ENCODE measurements at regions not wholly inside any gene's neighbourhood (a gene's known extent, or its start where the extent isn't known, plus 50 kb on each side); places are given as distances from the start of the nearest gene placed in this dataset.
"Not testable (repeated sequence)": the region's sequence is repeated elsewhere in the genome, so short reads cannot be mapped to it uniquely, and the experiment has no call there.

DNA sequence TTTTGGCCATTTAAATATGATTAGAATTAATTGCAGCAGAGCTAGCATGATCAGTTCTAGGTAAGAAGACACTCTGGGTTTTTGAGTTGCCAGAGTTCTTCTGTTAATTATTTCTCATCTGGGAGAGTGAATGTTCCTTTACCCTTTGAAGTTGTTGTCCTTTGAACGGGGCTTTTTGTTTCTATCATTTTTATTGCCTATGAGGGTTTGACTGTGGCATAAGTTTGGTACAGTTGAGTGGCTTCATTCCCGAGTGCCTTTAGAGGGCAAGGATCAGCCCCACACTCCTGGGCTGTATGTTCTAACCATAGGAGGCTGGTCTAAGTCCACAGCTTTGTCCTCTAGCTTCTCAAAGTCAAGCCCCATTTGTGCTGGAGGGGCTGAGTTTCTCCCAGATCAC lies 804.3 kb downstream of the KCNJ3 start:
- no peak for DNase-seq

DNA sequence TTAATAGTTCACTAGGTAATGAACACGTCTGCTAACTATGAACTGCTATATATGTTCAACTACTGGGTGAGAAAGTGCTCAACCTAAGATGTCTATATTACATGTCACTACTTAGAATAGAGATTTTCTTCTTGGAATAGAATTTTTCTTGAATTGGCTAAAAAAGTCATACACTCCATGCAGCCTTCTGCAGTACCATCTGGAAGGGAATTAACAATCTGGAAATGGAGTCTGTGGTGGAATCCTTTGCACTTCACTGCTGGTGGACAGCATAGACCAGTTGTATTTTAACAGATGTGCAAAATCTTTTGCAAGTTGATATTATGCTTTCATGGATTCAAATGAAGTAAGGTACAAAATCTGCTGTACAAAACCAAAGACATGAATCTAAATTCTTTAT lies 799.6 kb downstream of the KCNJ3 start:
- no peak for DNase-seq

DNA sequence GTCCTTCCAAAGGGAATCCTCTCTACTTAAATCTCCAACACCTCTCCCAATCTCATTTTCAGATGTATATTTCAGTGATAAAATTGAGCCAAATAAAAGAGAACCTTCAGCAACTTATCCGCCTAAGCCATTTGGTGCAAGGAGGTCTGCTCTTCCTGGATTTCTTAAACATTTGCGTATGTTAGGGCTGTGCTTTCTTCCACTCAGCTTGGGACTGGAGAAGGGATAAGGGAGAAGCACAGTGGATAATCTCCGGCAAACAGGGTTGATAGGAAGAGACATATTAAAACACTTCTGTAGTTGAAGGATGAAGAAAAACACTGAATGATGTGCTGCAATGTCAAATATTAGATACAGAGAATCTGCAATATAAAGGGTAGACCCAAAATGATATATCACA lies 796.2 kb downstream of the KCNJ3 start:
- DNase-seq: no peak

DNA sequence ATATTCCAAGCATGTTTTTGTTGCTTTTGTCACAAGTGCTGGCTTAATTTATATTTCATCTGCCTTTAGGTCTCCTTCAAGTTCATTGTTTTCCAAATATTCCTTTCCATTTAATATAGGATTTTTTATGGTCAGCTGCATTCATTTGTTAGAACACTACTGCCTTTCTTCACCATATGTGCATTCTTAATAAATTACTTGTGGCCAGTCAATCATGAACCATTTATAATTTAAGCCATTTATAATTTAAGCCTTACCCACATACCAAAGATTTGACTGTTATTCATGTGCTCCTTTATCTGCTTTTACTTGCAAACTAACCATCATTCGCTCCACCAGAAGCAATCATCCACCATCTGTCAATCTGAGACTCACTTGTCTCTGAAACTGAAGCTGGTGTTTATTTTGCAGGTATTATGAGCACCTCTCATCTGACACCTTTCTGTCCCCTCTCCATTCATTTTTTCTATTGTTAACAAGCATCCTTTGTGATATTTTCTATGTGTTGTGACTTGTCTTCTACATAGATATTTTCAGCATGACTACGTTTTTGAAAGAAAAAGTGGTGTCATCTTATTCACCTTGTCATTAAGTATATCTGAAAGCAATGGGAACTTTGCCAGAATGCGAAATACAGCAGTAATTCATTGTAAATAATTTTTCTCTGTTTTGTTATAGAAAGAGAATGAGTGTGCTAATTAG lies 786.8 kb downstream of the KCNJ3 start:
- DNase-seq: no peak

DNA sequence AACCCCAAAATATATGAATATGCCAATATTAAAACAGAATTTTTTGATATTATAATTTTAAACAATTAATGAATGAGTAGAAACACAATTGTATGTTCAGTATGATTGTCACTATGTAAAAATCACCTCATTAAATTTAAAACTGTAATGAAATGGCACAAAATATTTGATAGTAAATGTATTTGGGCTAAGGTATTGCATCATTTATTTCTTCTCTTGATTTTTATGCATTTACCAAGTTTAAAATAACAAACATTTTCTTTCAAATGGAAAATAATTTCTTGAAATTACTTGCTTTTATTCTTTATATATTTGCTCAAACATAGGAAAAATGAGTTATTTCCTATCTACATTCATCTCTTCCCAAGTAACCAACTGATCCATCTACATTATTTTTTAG lies 782.6 kb downstream of the KCNJ3 start:
- no peak for DNase-seq

DNA sequence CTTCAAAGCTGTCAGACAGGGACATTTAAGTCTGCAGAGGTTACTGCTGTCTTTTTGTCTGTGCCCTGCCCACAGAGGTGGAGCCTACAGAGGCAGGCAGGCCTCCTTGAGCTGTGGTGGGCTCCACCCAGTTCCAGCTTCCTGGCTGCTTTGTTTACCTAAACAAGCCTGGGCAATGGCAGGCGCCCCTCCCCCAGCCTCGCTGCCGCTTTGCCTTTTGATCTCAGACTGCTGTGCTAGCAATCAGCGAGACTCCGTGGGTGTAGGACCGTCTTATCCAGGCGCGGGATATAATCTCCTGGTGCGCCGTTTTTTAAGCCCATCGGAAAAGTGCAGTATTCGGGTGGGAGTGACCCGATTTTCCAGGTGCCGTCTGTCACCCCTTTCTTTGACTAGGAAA lies 773.5 kb downstream of the KCNJ3 start:
- DNase-seq: not testable (repeated sequence)

DNA sequence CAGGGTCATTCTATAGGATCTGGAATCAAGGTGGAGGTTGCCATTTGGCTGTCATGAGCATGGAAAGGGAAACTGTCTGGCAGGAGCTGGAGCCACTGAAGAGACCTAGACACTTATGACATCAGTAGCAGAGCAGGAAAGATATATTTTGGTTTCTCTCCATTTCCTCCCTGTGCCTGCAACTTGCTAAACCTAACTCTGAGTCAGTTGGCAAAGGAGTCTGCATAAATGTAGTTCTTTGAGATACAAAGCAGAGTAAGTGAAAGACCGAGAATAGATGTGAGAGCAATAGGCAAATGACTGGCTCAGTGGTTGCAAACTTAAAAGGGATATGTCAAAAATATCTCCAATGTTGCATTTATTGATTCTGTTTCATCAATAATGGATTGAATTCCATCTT lies 757.7 kb downstream of the KCNJ3 start:
- DNase-seq: no peak

DNA sequence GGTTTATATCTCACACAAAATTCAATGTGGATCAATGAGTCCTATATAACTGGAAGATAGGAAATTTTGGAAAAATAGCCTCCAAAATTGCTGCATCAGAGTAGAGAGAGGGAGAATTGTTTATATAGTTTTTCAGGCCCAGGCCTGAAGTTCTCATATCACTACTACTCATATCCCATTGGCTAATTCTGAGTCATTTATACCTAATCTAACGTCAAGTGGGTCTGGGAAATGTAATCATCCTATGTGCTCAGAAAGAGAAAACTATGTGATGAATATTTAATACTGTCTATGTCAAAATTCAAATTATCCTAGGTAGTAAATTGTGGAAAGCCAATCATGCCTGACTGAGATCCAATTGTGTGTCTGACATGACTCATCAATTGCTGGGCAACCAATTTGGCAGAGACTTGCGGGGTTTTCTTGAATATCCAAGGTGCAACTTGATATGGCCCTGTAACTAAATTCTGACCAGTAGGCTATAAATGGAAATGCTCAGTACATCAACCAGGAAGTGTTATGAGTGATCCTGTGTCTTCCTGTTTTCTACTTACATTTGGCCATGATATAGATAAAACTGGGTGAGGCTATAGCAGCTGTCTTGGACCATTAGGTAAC lies 744.4 kb downstream of the KCNJ3 start:
- DNase-seq: no peak

DNA sequence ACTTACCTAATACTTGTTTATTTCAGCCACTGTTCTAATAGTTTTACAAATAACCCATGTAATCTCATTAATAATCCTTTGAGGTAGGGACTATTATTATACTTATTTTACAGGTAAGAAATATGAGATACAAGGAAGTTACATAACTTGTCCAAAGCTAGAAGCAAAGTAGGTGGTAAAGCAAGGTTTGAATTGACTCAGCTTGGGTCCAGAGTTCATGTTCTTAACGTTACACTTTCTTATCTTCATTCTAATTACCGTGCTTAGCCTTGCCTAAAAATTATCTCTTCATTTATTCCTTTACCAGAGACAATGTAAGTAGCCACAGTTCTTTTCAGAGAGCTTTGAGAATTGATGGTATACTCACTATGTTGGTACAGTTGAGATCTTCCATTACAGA lies 743.6 kb downstream of the KCNJ3 start:
- DNase-seq: no peak

DNA sequence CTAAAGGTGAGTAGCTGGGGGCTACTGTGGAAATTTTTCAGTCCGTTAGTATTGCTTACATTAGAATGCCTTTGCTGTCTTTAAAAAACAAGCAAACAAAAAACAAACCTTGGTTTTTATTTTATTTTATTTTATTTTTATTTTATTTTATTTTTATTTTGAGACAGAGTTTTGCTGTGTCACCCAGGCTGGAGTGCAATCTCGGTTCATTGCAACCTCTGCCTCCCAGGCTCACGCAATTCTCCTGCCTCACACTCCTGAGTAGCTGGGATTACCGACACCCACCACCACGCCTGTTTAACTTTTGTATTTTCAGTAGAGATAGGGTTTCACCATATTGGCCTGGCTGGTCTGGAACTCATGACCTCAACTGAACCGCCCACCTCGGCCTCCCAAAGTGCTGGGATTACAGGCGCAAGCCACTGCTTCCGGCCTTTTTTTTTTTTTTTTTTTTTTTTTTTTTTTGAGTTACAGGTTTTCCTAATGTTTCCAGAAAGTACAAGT lies 732.6 kb downstream of the KCNJ3 start:
- DNase-seq: no peak

DNA sequence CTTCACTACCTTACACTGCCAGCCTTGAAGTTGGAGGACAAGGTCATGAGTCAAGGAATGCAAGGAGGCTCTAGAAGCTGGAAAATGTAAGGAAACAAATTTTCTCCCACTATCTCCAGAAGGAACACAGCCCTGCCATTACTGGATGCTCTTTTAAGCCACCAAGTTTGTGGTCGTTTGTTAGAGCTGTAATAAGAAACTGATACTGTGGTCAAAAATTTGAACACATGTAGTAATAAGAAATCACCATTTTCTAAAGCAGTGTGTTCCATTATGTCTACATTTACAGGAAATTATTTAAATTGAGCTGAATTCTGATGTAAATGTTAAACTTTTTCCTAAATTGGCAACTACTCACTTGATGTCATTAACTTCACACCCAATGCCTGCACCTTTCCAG lies 729.0 kb downstream of the KCNJ3 start:
- DNase-seq: no peak

DNA sequence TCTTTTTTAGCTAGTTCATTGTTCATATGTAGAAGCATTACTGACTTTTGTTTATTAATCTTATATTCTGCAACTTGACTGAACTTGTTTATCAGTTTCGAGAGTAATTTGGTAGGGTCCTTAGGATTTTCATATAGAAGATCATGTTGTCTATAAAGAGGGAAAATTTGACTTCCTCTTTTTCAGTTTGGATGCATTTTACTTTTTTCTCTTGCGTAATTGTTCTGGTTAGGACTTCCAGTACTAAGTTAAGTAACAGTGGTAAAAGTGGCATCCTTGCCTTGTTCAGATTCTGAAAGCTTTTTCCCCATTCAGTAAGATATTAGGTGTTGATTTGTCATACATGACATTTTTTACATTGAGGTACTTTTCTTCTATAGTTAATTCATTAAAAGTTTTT lies 726.0 kb downstream of the KCNJ3 start:
- DNase-seq: no peak

DNA sequence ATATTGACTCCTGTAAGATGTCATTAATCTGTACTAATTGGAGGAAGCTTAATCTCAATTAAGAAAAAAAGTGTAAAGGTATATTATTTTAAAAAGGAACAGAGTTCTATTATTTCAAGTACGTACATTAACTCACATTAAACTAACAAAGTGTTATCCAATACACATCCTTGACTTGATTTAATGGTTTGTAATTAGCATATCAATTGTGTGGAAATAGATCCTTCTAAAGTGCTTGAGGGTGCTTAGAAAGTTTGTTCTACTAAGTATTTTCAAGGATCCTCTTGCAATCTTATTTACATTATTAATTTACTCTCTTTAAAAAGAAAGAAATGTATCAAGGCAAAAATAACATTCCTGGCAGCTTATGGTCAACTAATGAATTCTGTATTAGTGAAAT lies 720.3 kb downstream of the KCNJ3 start:
- DNase-seq: no peak

DNA sequence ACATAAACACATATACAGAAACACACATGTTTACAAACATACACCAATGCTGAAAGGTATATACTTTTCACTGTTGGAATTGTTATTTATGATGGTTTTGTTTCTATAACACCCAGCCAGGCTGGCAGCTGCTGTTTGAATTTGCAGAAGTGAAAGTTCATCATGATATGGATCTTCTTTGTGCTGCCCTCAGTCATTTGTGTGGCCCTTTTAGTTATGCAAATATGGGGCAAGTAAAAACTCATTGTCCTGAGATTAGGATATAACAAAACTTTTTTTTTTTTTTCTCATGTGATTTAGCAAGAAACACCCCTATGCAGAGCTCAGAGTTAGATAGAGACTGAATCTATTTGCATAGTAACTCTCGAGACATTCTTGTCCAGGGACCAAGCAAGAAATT lies 714.1 kb downstream of the KCNJ3 start:
- DNase-seq: no peak

DNA sequence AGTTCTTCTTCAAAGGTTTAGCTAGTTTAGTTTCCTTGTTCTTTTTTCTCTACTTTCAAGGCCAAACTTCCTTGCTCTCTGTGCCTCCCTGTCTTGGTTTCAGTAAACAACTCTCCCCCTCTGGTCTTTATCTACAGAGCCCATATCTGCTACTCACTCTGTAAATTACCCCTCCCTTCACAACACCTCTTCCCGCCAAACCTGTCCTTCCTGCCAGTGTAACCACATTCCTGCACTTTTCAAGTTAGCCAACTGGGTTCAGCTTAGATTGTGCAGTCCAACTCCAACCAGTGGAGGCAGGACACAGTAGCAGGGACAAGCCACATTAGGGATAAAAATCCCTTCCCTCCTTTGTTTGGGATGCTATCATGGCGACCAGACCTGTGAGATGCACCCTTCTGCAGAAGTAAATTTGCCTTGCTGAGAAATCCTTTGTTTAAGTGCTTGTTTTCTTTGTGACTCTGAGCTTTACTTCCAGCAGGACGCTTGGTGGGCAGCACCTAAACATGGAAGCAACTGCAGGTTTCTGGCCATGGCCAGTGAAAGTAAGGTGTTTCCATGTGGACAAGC lies 706.0 kb downstream of the KCNJ3 start:
- no peak for DNase-seq

DNA sequence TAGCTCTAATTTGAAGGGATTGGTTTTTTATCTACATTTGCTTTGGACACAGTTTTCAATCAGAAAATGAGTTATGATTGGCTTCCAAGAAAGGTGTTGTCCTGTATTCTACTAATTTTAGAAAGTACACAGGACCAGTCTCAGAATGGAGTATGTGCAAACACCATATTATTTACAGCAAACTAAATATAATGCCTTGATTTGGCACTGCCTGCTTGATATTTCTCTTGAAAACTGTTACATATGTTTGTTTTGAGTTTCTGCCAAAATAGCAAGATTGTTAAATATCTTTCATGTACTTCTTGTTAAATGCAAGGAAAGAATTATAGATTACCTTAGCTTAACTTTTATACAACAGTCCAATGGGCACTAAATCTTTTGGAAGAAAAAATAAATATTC lies 694.9 kb downstream of the KCNJ3 start:
- no peak for DNase-seq

DNA sequence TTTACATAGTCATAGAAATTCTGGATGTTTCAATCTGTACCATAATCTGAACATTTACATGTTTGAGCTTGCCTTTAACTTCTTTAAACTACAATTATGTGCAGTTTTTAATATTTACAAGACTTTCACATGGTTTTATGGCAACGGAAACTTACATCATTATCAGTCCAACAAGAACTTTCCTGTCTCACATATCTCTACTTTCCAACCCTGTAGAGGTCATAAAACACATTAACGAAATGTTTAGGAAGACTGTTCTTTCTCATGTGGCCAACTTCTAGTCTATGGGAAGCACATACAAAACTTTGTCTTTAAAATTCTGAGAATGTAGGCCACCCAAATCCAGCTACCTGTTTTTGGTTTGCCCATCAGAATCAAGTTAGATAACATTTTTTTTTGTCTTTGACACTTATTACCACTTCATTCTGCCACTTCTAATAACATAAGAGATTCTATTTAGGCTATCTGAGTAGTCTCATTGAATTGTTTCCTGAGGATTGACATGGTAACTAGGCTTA lies 693.2 kb downstream of the KCNJ3 start:
- DNase-seq: no peak

DNA sequence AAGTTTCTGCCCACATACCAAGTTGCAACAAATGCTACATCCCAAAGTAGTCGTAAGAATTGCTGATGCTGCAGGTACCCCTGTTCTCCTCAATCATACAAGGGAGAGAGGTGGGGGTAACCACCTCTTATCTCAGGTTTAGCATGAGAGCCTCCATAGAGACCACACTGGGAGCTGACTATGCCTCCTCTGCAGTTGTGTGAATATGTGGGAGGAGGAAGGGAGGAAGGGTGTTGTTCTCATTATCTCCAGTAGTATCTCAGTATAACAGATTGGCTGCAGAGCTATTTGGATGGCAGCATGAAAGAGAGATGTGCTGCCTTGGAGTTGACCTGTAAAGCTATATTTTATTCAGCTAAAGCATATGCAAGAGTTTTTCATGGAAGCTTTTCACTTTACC lies 690.7 kb downstream of the KCNJ3 start:
- no peak for DNase-seq

DNA sequence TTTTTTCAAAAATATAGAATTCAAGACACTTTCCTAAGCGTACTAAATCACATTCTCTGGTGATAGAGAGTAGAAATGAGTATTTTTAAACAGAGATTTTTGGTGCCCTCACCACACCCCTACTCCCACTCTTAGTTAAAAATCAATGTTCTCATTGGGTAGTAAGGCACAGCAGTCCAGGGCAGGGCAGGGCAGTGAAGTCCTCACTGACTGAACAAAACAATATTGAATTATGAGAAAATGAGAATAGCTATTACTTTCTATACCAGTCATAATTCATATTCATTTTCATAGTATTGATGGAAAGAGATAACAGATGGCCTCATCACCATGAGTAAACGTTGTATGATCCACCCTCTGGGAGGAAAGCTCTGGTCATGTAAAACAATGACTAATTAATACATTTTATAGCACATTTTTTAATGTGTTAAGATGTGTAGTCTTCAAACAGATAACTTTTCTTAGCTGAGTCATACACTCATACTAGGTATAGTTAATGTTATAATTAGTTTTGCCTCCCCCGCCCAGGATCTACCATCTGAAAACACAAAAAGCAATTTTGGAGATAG lies 686.1 kb downstream of the KCNJ3 start:
- DNase-seq: no peak

DNA sequence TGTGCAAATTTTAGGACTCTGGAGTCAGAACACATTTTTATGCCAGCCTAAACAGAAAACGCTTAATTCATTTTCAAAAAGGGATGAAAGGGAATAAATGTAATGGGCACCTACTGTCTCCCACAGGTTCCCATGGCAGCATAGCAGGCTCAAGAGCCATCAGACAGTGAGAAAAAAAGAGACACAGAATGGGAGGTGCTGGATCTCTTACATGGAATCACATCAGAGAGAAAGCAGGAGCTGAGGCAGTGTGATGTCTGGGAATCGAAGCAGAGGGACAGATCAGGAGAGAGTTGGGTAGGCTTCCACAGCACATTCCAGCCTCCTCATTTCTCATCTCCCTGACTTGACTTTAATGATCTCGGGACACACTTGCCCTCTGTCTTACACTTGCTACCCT lies 684.3 kb downstream of the KCNJ3 start:
- no peak for DNase-seq

DNA sequence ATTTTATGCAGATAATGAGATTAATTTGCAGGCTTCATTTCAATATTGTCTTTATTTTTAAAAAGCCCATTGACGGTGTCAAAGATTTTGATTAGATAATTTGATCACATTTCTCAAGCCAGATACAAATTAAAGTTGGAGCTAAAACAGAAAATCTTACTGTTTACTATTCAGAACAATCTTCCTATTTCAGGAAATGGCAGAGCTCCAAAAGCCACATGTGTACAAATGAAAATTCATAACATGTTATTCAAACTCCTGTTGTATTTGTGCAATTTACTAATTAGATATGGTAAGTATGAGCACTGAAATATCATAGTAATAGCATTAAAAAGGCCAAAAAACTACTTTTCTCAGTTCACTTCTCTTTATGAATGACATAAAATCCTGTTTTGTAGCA lies 682.9 kb downstream of the KCNJ3 start:
- no peak for DNase-seq

DNA sequence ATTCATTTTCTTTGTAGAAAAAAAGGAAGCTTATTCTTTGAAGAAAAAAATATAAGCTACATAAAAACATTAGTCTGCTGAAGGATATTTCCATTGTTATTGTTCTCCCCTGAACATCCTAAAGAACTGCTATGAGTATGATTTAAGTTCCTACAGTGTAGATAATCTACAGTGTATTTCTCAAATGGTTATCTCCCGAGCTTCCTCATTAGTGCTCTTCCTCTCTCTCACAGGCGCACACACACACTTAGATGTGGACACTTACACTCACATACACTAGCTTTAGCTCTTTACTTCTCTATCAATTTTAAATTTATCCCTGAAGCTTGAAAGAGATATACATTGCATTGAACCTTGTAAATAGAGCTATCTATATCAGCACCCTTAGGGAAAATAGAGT lies 681.0 kb downstream of the KCNJ3 start:
- no peak for DNase-seq

DNA sequence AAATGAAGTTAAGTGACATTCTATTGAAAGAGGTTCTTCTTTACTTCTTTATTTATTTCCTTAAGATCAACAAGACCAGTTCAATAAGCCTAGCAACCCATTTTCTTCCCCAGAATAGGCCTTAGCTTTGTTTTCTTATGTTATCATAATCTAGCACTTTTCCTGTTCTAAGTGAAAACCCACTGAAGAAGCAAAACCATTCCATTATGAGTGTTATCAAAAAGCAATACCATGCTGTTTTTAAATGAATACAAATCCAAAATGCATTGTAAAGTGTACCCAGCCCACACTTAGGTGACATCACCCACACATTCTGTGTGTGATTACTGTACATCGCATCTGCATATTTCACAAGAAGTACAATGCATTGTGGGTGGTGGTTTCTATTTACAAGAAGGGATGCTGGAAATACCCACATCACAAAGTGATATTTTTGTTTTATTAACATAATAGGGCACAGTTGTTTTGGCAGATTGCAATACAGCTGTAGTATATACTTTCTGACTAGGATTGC lies 679.5 kb downstream of the KCNJ3 start:
- no peak for DNase-seq

DNA sequence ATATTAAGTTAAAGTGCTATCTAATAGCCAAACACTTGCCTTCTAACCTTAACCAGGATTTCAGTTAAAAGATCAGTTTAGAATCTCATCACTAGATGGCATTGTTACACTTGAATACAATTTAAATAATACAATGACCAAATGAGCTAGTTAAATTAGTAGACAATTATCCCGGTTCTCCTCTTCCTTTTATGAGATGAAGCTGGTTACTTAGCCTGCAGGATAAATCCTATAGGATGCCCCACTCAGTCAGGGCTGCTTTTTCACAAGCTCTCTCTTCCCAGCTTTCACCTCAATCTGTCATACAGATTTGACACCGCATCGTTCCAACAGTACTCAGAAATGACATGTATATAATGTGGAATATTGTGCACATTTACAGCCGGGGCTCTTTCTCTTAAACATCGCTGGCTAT lies 678.8 kb downstream of the KCNJ3 start:
- no peak for DNase-seq

Measured in amniotic stem cell (primary cell).